Ovary (tissue), 7 donors: ENCODE measurements at regions not wholly inside any gene's neighbourhood (a gene's known extent, or its start where the extent isn't known, plus 50 kb on each side); places are given as distances from the start of the nearest gene placed in this dataset.
"Not testable (repeated sequence)": the region's sequence is repeated elsewhere in the genome, so short reads cannot be mapped to it uniquely, and the experiment has no call there.

ENCODE experiments used
- DNase-seq, 5 donors: peaks; one replicate each; pipeline ENCODE4 v3.0.0-alpha.2; 2019 to 2020
- H3K27ac ChIP-seq, 2 donors: fragments of 200-600 bp; one replicate each; pipeline versions ENCODE4 v1.5.1 to v1.8.0; 2019 to 2022
- H3K27me3 ChIP-seq: fragments of 200-600 bp; one replicate; pipeline ENCODE4 v1.8.0; 2022
- H3K36me3 ChIP-seq: fragments of 200-600 bp; sonication (generic); one replicate; pipeline ENCODE4 v1.5.1; 2019
- H3K4me1 ChIP-seq: one replicate; pipeline ENCODE4 v1.8.1; 2013; ENCODE audit warnings: mild to moderate bottlenecking, moderate library complexity; ENCODE audit not compliant: insufficient read depth
- H3K4me3 ChIP-seq: fragments of 200-600 bp; sonication (generic); one replicate; pipeline ENCODE4 v1.5.1; 2017
- H3K9me3 ChIP-seq, 2 donors: fragments of 200-600 bp in 1 of 2; sonication (generic) in 1 of 2; one replicate each; pipeline versions ENCODE4 v1.5.1 to v1.8.1; 2013 to 2019; ENCODE audit warnings: mild to moderate bottlenecking in 1 of 2, moderate library complexity in 1 of 2
- EP300 ChIP-seq: sonication (generic); formaldehyde crosslinking; IDR thresholded peaks from one replicate; pipeline ENCODE4 v1.6.1; 2017; ENCODE audit warnings: antibody characterized with exemption
- POLR2A ChIP-seq: fragments of 450-650 bp; IDR thresholded peaks from one replicate; pipeline ENCODE4 v1.6.1; 2017; ENCODE audit warnings: antibody characterized with exemption, mild to moderate bottlenecking, moderate library complexity
- WGBS, 3 donors: extraction: QIAGEN DNeasy Blood & Tissue Kit in 1 of 3; methylation state at CpG; one replicate each; pipeline versions ENCODE4 v1.1.5 to v1.1.7; 2013 to 2017; 5-methylcytosine and 5-hydroxymethylcytosine counted together
- intact Hi-C, 4 donors: fragments of 100-400 bp; cut with DNase I; formaldehyde crosslinking; loops; one replicate each; pipeline versions ENCODE4 v1.11.0 to v1.15.1; 2022 to 2023
- TF ChIP-seq, protein P1 (sequence below), 3 donors: fragments of 450-650 bp in 2 of 3; fragments of 200-600 bp in 1 of 3; IDR thresholded peaks; one replicate each; pipeline versions ENCODE4 v1.5.1 to v1.8.0; 2016 to 2022; ENCODE audit warnings: antibody characterized with exemption in 3 of 3, mild to moderate bottlenecking in 1 of 3
- donor health status: DM: no; HTN: no; CAD: no; lungs with moderate emphysema.
- donor health status: DM: no; HTN: no; CAD: no.
- donor health status: Bipolar disorder and iron deficiency.
- donor health status: DM: no; HTN: no; CAD: no.
- donor health status: DM: yes; HTN: yes; CAD: no.

DNA sequence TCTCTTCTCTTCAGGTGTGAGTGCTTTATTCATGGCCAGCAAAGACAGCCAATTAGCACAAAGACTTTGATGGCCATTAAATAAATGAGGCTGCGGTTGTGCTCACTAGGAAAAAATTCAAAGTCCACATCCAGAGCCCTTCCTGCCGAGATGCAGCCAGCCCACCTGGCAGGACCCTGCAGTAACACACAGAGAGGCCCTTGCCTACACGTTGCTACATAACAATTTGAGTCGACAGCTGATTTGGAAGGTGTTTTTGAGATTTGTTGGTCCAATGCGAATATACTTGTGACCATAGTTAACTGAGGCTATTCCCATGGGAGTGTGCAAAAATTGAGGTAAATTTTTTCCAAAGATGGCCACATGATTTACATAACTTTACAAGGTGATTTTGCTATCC is 605.4 kb upstream of the HTR1E start:
- H3K4me3 ChIP-seq: no peak overlapping the region
- H3K9me3 ChIP-seq: no peaks in the 10 kb centered on the region
- 19 to 27% (median 22%) methylated on average over 5 of the region's 5 CpGs for WGBS, 3 donors

DNA sequence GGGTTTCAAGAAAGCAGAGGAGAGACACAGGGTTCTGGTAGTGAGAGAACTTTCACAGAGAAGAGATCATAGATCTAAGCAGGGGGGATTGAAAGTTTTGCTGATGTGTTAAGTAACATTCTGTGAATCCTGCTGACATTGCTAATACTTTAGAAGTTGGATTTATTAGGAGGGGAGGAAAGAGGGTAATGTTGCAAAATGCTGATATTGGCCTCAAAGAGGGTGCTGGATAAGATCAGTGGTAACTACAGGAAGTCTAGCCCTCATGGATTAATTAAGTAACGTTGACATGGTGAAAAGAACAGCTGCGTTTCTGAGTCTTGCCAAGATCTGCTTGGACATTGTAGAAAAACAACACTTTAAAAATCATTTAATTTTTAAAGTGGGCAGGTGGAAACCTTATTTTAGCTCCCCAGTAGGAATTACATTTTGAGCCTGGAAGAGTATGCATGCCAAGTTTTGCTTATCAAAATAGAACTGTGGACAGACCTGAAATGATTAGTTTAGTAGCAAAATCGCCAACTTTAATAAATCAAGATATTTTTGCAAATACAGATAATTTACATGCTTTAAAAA is 606.0 kb upstream of the HTR1E start:
- H3K4me1 ChIP-seq: peaks cover 3% of the 10 kb centered on the region
- H3K9me3 ChIP-seq: no peaks in the 10 kb centered on the region
- DNase-seq: no peak
- intact Hi-C loops: no loop called here
- H3K36me3 ChIP-seq: no peaks in the 10 kb centered on the region
- TF ChIP-seq, protein P1, sequence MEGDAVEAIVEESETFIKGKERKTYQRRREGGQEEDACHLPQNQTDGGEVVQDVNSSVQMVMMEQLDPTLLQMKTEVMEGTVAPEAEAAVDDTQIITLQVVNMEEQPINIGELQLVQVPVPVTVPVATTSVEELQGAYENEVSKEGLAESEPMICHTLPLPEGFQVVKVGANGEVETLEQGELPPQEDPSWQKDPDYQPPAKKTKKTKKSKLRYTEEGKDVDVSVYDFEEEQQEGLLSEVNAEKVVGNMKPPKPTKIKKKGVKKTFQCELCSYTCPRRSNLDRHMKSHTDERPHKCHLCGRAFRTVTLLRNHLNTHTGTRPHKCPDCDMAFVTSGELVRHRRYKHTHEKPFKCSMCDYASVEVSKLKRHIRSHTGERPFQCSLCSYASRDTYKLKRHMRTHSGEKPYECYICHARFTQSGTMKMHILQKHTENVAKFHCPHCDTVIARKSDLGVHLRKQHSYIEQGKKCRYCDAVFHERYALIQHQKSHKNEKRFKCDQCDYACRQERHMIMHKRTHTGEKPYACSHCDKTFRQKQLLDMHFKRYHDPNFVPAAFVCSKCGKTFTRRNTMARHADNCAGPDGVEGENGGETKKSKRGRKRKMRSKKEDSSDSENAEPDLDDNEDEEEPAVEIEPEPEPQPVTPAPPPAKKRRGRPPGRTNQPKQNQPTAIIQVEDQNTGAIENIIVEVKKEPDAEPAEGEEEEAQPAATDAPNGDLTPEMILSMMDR (IDR thresholded peaks at IDR 0.05): no peak
- TF ChIP-seq POLR2A (no peak), EP300 (no peak)
- H3K4me3 ChIP-seq: no peak overlapping the region
- 1 to 3% (median 1%) methylated on average over 3 of the region's 3 CpGs for WGBS, 3 donors
- no peak overlapping the region for H3K27ac ChIP-seq
- H3K27me3 ChIP-seq: no peaks in the 10 kb centered on the region

More for the DNA sequence above, 605.4 kb upstream of the HTR1E start:
- intact Hi-C loops: no loop called here
- Histone ChIP-seq H3K27me3 (no peaks in the 10 kb centered on the region), H3K4me1 (peaks cover 3% of the 10 kb centered on the region), H3K36me3 (no peaks in the 10 kb centered on the region), H3K27ac (no peak overlapping the region)
- DNase-seq: no peak
- TF ChIP-seq EP300 (no peak), POLR2A (no peak)
- TF ChIP-seq, protein P1 (IDR thresholded peaks at IDR 0.05): no peak

DNA sequence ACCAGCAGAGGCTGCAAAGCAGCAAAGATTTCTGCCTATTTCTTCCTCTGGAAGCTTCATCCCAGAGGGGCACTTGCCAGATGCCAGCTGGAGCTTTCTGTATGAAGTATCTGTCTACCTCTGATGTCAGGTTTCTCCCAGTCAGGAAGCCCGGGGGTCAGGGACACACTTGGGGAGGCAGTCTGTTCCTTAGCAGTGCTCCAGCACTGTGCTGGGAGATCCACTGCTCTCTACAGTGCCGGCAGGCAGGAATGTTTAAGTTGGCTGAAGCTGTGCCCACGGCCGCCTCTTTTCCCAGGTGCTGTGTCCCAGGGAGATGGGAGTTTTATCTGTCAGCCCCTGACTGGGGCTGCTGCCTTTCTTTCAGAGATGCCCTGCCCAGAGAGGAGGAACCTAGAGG is 631.1 kb upstream of the HTR1E start:
- DNase-seq: no peak
- H3K4me3 ChIP-seq: no peak overlapping the region
- H3K4me1 ChIP-seq: no peaks in the 10 kb centered on the region
- no peak overlapping the region for H3K27ac ChIP-seq
- no peaks in the 10 kb centered on the region for H3K9me3 ChIP-seq
- WGBS, 3 donors: 38 to 76% (median 39%) methylated on average over 4 of the region's 4 CpGs
- no peaks in the 10 kb centered on the region for H3K36me3 ChIP-seq
- TF ChIP-seq EP300 (no peak), POLR2A (no peak)
- TF ChIP-seq, protein P1 (IDR thresholded peaks at IDR 0.05): no peak
- no peaks in the 10 kb centered on the region for H3K27me3 ChIP-seq
- intact Hi-C loops: no loop called here

DNA sequence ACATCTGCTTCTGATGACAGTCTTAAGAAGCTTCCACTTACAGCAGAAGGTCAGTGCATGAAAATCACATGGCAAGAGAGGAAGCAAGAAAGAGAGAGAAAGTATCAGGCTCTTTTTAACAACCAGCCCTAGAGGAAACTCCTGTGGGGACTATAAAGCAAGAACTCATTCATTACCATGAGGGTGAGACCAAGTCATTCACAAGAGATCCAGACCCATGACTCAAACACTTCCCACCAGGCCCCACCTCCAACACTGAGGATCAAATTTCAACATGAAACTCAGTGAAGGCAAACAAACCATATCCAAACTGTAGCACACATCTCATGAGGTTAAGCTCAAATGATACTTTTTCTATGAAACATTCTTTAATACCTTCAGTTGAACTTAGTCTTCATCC is 643.2 kb upstream of the SYNCRIP start:
- peaks cover 0 to 5% of the 10 kb centered on the region in 2 donors for H3K9me3 ChIP-seq
- intact Hi-C loops: no loop called here
- H3K4me3 ChIP-seq: no peak overlapping the region
- TF ChIP-seq EP300 (no peak), POLR2A (no peak)
- TF ChIP-seq, protein P1 (IDR thresholded peaks at IDR 0.05): no peak
- no peaks in the 10 kb centered on the region for H3K36me3 ChIP-seq
- DNase-seq: no peak
- H3K4me1 ChIP-seq: no peaks in the 10 kb centered on the region
- no peak overlapping the region for H3K27ac ChIP-seq
- H3K27me3 ChIP-seq: no peaks in the 10 kb centered on the region

DNA sequence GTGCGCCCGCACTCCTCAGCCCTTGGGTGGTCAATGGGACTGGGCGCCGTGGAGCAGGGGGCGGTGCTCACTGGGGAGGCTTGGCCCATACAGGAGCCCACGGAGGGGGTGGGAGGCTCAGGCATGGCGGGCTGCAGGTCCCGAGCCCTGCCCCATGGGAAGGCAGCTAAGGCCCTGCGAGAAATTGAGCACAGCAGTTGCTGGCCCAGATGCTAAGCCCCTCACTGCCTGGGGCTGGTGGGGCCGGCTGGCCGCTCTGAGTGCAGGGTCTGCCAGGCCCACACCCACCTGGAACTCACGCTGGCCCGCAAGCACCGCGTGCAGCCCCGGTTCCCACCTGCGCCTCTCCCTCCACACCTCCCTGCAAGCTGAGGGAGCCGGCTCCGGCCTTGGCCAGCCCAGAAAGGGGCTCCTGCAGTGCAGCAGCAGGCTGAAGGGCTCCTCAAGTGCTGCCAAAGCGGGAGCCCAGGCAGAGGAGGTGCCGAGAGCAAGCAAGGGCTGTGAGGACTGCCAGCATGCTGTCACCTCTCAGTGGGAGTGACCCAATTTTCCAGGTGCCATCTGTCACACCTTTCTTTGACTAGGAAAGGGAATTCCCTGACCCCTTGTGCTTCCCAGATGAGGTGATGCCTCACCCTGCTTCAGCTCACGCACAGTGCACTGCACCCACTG is 642.3 kb upstream of the SYNCRIP start:
- H3K4me1 ChIP-seq, H3K27me3 ChIP-seq, H3K4me3 ChIP-seq, H3K36me3 ChIP-seq, intact Hi-C loops, H3K9me3 ChIP-seq, H3K27ac ChIP-seq, DNase-seq: not testable (repeated sequence)
- 89 to 95% (median 93%) methylated on average over 12 to 22 of the region's 22 CpGs for WGBS, 3 donors

DNA sequence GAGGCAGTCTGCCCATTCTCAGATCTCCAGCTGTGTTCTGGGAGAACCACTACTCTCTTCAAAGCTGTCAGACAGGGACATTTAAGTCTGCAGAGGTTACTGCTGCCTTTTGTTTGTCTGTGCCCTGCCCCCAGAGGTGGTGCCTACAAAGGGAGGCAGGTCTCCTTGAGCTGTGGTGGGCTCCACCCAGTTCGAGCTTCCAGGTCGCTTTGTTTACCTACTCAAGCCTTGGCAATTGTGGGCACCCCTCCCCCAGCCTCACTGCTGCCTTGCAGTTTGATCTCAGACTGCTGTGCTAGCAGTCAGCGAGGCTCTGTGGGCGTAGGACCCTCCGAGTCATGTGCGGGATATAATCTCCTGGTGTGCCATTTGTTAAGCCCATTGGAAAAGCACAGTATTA is 640.9 kb upstream of the SYNCRIP start:
- DNase-seq, H3K27ac ChIP-seq, H3K9me3 ChIP-seq, H3K4me3 ChIP-seq, intact Hi-C loops, H3K36me3 ChIP-seq, H3K4me1 ChIP-seq, H3K27me3 ChIP-seq: not testable (repeated sequence)
- WGBS, 3 donors: 84 to 94% (median 89%) methylated on average over 6 of the region's 6 CpGs
